ENCODE measurements at regions not wholly inside any gene's neighbourhood (a gene's known extent, or its start where the extent isn't known, plus 50 kb on each side); places are given as distances from the start of the nearest gene placed in this dataset.
"Not testable (repeated sequence)": the region's sequence is repeated elsewhere in the genome, so short reads cannot be mapped to it uniquely, and the experiment has no call there.

DNA sequence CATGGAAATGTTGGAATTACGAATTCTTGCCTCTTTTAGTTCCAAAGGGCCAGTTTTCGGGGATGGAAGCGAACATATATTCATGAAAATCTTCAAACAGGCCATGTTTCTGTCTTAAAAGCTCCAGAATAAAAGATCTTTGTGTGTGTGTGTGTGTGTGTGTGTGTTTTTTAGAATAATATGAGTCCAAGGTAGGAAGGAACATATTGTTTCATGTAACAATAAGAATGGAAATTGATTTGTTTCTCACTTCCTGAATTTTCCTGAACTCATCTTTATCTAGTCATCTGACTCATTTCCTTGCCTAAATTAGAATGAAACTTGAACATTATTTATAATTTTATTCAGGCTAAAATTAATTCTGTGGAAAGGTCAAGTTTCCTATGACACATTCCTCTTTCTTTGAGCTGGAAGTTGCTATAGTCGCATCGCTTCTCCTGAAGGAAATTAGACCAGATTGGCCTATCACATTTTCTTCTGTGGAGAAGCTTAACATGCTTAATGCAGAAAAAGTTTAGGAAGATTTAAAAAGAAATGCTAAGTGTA, 805.1 kb upstream of the ADAMTS5 start:
- no peak for DNase-seq (ENCODE audit: low spot score)

DNA sequence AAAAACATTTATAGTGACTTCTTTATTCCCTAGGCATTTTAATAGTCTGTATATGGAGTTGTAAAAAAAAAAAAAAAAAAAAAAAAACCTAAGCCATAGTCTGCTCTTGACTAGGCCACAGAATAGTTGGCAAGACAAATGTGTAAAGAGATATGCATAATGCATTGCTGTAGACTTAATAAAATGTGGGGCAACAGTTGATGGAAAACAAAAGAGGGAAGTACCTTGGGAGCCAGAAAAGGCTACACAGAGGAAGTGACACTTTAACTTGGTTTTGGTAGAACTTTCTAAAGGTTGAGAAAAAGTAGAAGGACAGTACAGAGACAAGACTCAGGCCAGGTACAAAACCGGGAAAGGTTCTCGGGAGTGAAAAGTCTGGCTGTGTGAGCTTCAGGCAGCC, 802.9 kb upstream of the ADAMTS5 start:
- no peak for DNase-seq (ENCODE audit: low spot score)

DNA sequence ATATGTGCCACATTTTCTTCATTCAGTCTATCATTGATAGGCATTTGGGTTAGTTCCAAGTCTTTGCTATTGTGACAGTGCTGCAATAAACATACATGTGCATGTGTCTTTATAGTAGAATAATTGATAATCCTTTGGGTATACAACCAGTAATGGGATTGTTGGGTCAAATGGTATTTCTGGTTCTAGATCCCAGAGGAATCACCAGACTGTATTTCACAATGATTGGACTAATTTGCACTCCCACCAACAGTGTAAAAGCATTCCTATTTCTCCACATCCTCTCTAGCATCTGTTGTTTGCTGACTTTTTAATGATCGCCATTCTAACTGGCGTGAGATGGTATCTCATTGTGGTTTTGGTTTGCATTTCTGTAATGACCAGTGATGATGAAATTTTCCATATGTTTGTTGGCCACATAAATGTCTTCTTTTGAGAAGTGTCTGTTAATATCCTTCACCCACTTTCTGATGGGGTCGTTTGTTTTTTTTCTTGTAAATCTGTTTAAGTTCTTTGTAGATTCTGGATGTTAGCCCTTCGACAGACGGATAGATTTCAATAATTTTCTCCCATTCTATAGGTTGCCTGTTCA, 801.3 kb upstream of the ADAMTS5 start:
- DNase-seq (ENCODE audit: low spot score), result not testable (repeated sequence)

DNA sequence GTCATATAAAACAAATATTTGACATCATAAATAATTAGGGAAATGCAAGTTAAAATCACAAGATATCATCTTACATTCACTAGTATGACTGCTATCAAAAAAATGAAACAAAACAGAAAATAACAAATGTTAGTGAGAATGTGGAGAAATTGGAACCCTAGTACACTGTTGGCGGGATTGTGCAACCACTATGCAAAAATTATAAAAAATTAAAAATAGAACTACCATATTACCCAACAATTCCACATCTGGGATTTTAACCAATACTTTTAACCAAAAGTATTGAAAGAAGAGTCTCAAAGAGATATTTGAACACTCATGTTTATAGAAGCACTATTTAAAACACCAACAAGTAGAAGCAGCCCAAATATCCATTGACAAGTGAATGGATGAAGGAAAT, 797.2 kb upstream of the ADAMTS5 start:
- no peak for DNase-seq (ENCODE audit: low spot score)

DNA sequence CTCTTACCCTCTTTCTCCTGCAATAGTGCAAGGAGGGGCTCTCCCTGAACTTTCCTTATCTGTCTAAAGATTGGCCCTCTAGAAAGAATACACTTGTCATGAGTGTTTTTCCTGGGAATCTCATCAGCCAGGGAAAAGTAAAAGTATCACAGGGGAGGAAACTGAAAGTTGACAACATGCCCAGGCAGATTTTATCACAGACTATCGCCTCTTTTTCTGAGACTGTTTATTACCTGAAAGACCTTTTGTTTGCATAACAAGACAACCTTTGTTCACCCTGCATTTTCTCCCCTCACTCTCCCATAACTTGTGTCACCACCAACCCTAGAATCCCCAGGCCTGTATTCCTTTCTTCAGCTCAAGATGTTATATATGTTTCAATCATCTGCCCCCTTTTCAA, 794.7 kb upstream of the ADAMTS5 start:
- DNase-seq (ENCODE audit: low spot score), result no peak

DNA sequence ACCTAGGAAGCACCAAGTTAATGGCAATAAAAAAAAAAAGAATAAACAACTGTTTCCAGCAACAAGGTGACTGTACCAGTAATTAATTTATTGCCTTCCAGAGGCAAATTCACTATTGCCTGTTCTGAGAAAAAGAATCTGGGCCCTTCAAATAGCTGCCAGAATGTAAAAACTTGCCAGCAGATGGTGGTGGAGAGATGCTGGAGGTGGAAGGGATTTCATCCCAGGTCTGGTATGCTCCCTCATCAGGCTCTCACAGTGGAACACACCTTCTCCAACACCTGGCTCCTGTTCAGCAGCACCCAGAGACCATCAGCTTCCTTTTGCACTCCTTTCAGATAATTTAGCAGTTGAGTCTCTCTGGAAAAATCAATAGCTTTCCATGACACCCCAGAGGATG, 792.9 kb upstream of the ADAMTS5 start:
- no peak for DNase-seq (ENCODE audit: low spot score)

DNA sequence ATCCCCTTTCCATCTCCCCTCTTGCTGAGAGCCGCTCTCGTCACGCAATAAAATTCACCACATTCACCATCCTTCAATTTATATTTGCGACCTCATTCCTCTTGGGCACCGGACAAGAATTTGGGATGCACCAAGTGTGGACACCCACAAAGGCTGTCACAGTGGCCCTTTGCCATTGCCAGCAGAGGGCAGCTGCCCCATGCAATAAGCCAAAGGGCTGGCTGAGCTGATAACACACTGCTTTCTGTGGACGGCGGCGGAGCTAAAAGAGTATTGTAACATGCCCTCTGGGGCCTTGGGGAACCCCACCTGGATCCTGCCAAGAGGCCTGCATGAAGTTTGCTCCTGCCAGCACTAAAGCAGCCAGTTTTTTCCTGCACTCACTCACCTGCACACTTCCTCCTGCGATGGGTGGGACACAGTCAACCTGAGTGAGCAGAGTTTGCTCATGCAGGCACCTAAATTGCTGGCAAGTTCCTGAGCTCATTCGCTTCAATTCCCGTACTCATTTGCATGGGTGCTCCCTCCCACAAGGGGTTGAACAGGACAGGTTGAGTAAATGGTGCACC, 792.3 kb upstream of the ADAMTS5 start:
- peak; percentile 7 for DNase-seq (ENCODE audit: low spot score)

DNA sequence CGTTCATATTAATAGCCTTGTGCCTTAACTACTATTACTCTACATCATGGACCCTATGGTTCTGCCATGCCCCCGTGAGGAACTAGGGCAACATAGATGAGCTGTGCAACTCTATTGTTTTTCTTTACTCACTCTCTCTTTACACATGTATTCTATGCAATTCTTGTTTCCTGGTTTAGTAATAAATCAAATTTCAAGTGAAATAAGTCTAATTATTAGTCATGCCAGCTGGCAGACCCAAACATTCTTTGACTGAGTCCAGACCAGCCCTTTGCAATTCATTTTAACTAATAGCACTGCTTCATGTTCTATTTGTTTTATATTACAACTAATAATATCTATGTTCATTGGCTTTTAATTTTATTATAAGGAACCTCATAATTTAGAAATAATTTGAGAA, 789.3 kb upstream of the ADAMTS5 start:
- DNase-seq (ENCODE audit: low spot score), result no peak

DNA sequence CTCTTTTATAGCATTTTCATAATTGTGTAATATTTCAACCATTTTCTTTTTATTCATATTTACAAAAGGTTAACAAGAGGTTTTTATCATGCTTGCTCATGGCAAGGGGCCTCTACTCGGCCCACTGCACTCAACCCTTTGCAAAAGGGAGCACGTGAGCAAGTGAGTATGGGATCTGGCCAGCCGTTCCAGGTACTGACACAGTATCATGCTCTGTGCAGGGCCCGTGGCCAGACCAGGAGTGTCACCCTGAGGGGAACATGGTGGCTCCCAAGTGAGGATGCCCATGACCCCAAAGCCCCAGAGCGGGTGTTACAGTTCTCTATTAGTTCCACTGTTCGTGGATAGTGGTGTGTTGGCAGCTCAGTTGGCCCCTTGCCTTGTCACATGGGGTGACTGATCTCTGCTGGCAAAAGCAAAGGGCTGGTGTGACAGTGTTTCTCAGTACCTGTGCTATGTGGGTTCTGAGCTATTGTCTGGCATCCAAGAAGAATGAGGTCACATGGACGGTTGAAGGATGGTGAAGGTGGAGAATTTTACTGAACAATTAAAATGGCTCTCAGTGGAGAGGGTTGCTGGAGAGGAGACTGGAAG, 777.2 kb upstream of the ADAMTS5 start:
- DNase-seq (ENCODE audit: low spot score), result no peak

DNA sequence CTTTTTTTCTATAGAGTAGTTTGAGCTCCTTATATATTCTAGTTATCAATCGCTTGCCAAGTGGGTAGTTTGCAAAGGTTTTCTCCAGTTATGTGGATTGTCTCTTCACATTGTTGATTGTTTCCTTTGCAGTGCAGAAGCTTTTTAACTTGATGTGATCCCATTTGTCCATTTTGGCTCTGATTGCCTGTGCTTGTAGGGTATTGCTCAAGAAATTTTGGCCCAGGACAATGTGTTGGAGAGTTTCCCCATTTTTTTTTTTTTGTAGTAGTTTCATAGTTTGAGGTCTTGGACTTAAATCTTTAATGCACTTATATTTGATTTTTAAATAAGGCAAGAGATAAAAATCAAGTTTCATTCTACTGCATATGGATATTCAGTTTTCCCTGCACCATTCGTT, 774.8 kb upstream of the ADAMTS5 start:
- DNase-seq (ENCODE audit: low spot score), result no peak

DNA sequence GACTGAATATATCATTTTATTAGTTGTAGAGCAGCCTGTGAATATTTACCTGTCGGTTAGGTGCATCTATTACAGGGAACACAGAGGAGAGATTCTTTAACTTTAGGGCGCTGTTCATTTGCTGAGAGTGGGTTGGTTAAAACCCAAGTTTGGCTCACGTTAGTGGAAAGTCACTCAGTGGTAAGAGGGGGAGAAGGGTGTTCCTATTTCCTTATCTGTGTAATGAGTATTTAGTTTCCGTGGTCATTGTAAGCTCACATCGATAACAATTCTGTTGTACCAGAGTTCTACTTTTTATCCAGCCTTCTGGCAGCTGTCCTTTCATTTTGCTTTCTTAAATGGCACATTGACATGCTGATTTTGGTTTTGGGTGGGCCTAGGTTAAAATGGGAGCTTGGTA, 773.2 kb upstream of the ADAMTS5 start:
- no peak for DNase-seq (ENCODE audit: low spot score)

DNA sequence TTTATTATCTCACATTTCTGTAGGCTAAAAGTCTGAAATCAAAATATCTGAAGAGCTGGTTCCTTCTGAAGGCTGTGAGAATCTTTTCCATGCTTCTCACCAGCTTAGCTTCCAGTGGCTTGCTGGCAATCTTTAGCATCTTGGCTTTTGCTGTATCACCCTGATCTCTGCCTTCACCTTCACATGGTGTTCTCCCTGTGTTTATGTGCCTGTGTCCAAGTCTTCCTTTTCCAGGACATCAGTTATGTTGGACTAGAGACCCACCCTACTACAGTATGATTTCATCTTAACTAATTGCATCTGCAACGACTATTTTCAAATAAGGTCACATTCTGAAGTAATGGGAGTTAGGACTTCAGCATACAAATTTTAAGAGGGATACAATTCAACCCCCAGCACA, 772.3 kb upstream of the ADAMTS5 start:
- DNase-seq (ENCODE audit: low spot score), result no peak

DNA sequence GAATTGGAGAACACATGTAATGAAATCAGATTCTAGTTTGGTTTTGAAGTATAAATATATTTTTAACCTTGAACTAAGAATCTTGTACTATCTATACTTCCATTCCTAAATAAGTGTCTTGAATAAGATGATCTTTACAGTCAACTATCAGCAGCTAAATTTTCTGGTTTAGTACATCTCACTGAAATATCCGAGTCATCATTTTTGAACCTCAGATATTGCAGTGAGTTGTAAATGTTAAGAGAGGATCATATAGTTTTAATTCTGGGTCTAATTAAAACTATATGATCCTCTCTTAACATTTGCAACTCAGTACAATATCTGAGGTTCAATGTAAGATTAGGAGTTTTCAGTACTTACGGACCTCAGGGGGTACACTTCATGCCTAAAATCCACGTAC, 768.8 kb upstream of the ADAMTS5 start:
- DNase-seq (ENCODE audit: low spot score), result no peak

DNA sequence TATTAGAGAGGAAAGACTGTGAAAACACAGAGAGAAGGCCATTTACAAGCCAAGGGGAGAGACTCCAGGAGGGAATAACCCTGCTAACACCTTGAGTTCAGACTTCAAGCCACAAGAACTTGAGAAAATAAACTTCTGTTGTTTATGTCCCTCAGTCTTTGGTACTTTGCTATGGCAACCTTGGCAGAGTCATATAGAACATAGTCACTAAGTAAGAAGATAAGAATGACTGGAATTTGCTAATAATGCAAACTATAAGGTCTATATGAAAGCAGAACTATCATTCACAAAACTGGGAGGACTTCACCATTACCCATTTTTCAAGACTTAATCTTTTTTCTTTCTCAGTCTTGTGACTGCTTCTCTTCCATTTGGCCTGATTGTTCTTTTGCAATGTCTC, 767.3 kb upstream of the ADAMTS5 start:
- no peak for DNase-seq (ENCODE audit: low spot score)

DNA sequence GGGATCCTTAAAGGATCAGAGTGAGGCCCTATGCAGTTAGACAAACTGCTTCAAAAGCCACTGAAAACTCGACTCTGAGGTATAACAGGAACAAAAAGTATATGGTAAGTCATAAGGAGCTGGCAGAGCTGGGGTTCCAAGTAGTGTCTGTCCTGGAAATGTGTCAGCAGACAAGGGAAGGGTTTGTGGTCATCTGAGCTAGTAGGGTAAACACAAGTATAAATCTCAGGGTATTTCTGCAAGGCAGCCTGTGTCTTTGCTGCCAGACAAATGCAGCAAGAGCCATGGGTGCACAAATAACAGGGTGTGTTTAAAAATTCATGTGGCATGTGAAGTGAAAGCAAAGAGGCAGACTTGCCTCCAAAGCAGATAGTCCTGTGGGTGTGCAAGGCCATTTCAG, 759.0 kb upstream of the ADAMTS5 start:
- no peak for DNase-seq (ENCODE audit: low spot score)

DNA sequence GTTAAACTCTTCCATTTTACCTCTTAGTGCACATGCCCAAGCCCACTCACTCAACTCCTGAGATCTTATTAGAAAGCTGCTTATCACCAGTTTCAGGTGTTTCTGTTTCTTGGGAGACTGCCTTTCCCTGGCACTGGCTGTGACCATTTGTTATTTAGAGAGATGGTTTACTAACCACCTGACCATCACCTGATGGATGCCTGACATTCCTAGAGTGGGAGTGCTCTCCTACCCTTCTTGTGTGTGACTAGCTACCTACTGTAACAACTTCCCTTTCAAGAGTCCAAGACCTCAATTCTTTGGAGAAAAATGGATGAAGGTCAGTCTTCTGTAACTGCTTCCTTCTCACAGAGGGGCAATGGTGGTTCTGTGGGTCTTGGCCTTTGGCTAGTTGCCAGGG, 755.2 kb upstream of the ADAMTS5 start:
- no peak for DNase-seq (ENCODE audit: low spot score)

DNA sequence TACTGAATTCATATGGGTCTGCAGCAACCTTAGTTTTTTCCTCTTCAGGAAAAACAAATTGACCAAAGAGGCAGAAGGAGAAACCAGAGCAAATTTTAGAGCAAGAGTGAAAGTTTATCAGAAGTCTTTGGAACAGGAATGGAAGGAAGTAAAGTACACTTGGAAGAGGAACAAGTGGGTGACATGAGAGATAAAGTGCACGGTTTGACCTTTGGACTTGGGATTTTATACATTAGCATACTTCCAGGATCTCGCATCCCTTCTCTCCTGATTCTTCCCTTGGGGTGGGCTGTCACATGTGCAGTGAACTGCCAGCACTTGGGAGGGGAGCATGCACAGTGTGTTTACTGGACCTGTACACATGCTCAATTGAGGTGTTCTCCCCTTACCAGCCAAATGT, 754.8 kb upstream of the ADAMTS5 start:
- no peak for DNase-seq (ENCODE audit: low spot score)

DNA sequence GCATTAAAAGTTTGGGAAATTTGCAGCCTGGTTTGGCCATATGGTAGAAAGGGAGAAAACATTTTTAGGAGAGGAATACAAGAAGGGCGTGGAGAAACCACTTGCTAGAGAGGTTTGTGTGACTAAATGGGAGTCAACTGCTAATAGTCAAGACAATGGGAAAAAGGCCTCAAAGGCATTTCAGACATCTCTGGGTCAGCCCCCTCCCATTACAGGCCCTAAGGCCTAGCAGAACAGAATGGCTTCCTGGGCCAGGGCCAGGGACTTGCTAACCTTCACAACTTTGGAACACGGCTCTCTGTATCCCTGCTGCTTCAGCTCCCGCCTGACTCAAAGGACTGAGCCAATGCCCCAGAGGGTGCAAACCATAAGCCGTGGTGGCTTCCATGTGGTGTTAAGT, 752.3 kb upstream of the ADAMTS5 start:
- no peak for DNase-seq (ENCODE audit: low spot score)

DNA sequence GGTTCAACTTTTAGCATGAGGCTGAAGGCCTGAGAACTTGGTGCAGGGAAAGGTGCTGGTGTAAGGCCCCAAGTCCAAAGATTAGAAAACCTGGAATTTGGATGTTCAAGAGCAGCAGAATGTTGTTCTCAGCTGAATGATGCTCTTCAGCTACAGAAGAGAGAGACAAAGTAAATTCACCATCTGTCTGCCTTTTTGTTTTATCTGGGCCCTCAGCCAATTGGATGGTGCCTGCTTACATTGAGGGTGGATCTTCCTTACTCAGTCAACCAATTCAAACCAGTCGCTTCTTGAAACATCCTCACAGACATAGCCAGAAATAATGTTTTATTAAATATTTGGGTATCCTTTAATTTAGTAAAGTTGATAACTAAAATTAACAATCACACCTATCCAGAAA, 748.2 kb upstream of the ADAMTS5 start:
- DNase-seq (ENCODE audit: low spot score), result peak; percentile 77

DNA sequence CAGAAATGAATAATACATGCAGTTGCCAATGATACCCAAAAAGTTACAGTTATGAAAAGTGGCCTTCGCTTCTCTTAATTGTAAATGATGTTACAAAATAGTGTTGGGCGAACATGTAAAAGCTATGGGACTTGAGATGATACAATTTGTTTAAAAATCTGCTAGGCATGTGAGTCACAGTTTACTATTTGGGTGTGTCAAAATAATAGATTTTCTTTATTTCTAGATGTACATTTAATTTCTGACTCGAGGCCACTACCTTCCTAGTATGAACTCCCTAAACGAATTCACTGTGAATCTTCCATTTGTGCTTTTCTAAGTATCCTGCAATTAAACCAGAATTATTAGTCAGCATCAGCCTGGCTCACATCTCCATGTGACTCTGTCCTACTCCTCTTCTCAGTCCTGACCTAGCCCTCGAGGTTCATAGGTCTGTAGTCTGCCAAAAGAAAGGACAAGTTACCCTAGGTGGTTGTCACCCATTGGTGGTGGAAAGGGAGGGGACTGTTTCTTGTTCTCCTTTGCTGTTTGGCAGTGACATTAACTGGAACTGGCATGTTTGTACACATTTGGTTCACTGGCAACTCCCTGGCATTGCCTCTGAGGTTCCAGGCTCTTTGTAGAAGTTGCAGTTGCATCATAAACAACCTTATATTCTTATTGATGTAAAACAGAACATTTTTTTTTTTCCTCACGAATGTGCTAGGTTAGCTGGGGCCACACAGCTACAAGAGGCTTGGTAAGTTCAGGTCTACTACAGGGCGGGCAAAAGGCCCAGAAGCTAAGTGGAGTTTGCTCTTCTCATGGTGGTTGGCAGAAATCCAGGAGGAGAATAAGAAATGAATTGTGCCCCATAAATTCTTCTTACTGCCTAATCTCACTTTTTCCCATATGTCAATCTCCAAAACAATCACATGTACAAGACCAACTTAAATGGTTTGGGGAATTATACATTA, 746.5 kb upstream of the ADAMTS5 start:
- DNase-seq (ENCODE audit: low spot score), result no peak

DNA sequence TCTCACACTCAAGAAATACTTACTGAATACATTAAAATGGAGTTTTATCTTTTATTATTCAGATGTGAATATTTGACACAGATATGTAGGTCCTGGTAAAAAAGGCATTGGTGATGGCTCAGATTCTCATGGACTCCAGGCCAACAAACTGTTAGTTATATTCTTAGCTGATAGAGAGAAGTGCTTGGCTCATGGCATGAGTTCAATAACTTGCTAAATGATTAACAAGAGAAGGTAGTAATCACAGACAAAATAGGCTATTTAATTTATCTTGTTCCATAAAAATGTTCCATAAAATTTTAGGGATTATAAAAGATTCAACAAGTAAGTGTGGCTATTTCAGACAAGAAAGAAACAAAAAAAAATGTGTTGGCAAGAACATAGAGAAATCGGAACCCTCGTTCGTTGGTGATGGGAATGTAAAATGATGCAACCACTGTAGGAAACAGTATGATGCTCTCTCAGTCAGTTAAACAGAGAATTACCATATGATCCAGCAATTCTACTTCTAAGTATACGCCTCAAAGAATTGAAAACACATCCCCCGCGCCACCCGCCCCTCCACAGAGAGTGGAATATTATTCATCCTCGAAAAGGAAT, 737.8 kb upstream of the ADAMTS5 start:
- DNase-seq (ENCODE audit: low spot score), result no peak

DNA sequence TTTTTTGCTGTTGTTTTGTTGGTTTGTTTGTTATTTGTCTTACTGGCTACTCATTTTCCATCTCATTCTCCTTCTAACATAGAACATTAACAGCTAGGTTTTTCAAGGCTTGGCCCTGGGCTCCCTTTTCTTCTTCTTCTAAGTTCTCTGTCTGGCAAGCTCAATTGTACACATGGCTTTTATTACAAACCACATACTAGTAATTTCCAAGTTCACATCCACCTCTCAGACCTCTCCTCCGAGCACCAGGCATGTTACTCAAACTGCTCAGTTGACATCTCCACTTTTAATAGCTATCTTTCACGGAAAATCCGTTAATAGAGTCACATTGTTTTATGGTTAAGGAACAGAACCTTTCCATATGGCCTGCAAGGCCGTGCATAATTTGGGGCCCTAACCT, 736.9 kb upstream of the ADAMTS5 start:
- DNase-seq (ENCODE audit: low spot score), result no peak

All from cerebellar cortex (tissue), 1 donor.